GM12873 (cell line): ENCODE measurements at regions not wholly inside any gene's neighbourhood (a gene's known extent, or its start where the extent isn't known, plus 50 kb on each side); places are given as distances from the start of the nearest gene placed in this dataset.

Source experiments
- CTCF ChIP-seq: IDR thresholded peaks from 2 replicates; pipeline ENCODE4 v1.5.1; 2012; ENCODE audit warnings: low read depth, mild to moderate bottlenecking, moderate library complexity, low read length, control low read depth; ENCODE audit not compliant: insufficient read depth; ENCODE audit errors: missing control alignments

GRCh38 chr6:71507183-71507582 lies 218.6 kb downstream of the OGFRL1 start:
- no peak for TF ChIP-seq CTCF

GRCh38 chr6:71509191-71510005 lies 220.8 kb downstream of the OGFRL1 start:
- no peak for TF ChIP-seq CTCF

GRCh38 chr6:71510057-71510713 lies 221.6 kb downstream of the OGFRL1 start:
- TF ChIP-seq CTCF = peak; percentile 53

- no peak for TF ChIP-seq CTCF
These were observed 222.2 kb downstream of the OGFRL1 start for GRCh38 chr6:71510856-71511255.

GRCh38 chr6:71512256-71512655 lies 223.6 kb downstream of the OGFRL1 start:
- TF ChIP-seq CTCF = no peak

GRCh38 chr6:71513036-71513435 lies 224.4 kb downstream of the OGFRL1 start:
- TF ChIP-seq CTCF = no peak

GRCh38 chr6:71523548-71523947 lies 234.9 kb downstream of the OGFRL1 start:
- TF ChIP-seq CTCF = no peak
